GM21390 (cell line): ENCODE measurements at regions not wholly inside any gene's neighbourhood (a gene's known extent, or its start where the extent isn't known, plus 50 kb on each side); places are given as distances from the start of the nearest gene placed in this dataset.
"Not testable (repeated sequence)": the region's sequence is repeated elsewhere in the genome, so short reads cannot be mapped to it uniquely, and the experiment has no call there.

Experiments
- ATAC-seq: cut with Tn5 transposase; IDR thresholded peaks from one replicate; pipeline ENCODE4 v1.9.1; 2021; ENCODE audit not compliant: unreplicated experiment

GRCh38 chr10:81096558-81096957, 558.9 kb downstream of the SH2D4B start:
- ATAC-seq, result no peak

GRCh38 chr10:81101062-81101461, 563.4 kb downstream of the SH2D4B start:
- no peak for ATAC-seq

- no peak for ATAC-seq
Measured at GRCh38 chr10:81104494-81104893, 566.8 kb downstream of the SH2D4B start.

- peak; percentile 82 for ATAC-seq
Measured at GRCh38 chr10:81108516-81109199, 571.0 kb downstream of the SH2D4B start.

DNA sequence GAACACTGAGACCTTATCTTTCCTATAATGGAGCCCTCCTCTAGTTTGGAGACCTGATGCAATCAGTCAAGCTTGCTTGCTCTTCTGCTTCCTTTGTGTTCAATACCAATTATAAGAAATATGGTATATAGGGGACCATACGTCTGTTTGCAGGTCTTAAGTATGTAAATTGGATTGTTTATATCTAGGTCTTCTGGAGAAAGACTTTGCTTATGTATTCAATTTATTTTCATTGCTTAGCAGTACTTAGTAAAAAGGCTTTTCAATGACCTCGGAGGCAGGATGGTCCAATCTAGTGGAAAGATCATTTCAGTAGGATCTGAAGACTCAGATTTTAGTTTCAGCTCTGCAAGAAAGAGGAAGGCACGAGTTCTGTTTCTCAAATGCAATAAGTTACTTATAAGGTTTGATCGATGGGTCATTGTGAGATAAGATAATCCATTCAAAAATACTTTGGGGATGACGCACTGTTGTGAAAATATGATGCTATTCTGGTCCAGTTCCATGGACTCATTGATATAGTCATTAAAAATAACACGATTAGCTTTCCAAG, 571.6 kb downstream of the SH2D4B start:
- peak; percentile 28 for ATAC-seq

DNA sequence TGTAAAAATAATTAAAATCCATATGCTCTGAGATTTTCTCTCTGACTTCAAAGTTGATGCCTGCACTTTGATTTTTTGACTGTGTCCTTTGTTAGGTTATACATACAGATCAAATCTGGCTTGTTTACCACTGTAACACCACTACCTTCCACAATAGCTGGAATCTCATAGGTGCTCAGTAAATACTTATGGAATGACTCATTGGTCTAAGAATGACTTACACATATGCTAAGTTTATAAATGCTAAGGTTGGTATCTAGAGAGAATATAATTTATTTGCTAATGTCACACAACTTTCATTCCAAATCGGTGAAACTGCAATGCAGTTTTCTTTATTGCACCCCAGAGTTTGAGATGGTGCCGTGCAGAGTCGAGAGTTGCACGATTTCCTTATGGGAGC, 578.5 kb downstream of the SH2D4B start:
- ATAC-seq, result no peak

DNA sequence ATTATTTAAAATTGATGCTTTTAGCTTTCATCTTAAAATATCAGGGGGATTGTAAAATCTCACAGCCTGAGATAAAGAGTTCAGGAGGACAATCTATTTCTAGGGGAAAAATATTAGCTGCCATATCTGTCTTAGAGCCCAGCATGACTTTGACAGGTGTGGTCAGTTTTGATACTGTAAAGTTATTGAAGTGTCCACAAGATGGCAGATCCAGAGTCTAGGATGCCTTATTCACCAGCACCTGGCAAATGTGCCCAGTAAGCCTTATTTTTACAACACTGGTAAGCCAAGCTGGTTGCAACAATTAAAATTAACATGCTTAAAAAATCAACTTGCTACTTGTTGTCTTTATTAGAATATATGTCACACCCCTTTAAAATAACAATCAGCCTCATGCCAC, 579.3 kb downstream of the SH2D4B start:
- ATAC-seq, result no peak

GRCh38 chr10:81127931-81128330, 590.2 kb downstream of the SH2D4B start:
- no peak for ATAC-seq

DNA sequence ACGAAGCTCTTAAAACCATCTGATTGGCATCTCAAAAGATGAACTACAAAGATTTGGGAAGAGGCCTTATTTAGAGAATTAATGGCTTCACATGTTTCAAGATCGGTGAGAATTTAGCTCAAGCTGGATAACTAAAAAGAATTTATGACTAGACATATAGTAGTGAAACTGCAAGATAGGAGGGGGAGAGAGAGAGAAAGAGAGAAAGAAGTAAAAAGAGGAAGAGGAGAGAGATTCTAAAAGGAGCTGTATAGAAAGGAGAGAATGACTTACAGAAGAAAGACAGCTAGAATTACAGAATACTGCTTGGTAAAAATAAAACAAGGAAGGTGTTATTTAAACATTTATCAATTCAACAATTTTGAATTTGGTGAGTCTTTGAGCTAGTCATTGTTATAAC, 592.3 kb downstream of the SH2D4B start:
- ATAC-seq, result no peak

GRCh38 chr10:81135851-81136250, 598.1 kb downstream of the SH2D4B start:
- peak; percentile 96 for ATAC-seq

- peak; percentile 36 for ATAC-seq
Measured at GRCh38 chr10:81136261-81136660, 598.6 kb downstream of the SH2D4B start.

DNA sequence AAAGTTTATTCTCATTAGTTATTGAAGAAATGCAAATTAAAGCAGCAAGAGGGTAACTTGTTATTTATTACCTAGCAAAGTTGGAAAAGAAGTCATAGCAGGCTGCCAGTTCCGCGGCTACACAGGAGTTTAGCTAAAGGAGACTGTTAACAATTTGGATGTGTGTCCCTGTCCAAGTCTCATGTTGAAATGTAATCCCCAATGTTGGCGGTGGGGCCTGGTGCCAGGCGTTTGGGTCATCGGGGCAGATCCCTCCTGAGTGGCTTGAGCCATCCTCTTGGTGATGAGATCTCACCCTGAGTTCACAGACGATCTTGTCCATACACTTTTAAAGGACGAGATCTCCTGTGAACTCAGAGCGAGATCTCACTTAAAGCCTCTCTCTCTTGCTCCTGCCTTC, 608.3 kb downstream of the SH2D4B start:
- no peak for ATAC-seq

GRCh38 chr10:81146436-81146835, 608.7 kb downstream of the SH2D4B start:
- no peak for ATAC-seq

DNA sequence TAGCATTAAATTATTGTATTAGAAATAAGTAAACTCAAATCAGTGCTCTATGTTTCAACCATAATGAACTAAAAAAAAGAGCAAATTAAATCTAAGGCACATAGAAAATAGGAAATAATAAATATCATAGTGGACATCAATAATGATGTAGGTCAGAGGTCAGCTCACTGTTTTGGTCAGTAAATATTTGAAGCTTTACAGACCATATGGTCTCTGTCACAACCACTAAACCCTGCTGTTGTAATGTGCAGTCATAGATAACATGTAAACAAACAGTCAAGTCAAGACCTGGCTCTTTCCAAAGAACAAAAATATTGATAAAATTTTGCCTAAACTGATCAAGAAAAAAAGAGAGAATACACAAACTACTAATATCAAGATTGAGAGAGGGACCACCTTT, 615.0 kb downstream of the SH2D4B start:
- no peak for ATAC-seq

GRCh38 chr10:81157681-81158080, 620.0 kb downstream of the SH2D4B start:
- no peak for ATAC-seq

GRCh38 chr10:81177651-81178244, 640.0 kb downstream of the SH2D4B start:
- ATAC-seq, result no peak

GRCh38 chr10:81179324-81179723, 641.6 kb downstream of the SH2D4B start:
- ATAC-seq, result no peak

GRCh38 chr10:81179805-81180452, 642.2 kb downstream of the SH2D4B start:
- ATAC-seq, result no peak

DNA sequence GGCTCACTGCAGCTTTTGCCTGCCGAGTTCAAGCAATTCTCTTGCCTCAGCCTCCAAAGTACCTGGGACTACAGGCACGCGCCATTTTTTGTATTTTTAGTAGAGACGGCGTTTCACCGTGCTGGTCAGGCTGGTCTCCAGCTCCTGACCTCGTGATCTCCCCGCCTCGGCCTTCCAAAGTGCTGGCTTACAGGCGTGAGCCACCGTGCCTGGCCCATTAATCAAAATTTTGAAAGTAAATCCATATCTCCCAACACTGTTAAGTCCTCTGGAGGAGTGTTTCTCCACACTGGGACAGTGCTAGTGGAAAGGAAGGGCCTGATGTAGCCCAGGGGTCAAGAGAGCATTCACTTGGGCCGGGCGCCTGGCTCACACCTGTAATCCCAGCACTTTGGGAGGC, 644.6 kb downstream of the SH2D4B start:
- no peak for ATAC-seq

- ATAC-seq, result no peak
Measured at GRCh38 chr10:81192221-81192788, 654.6 kb downstream of the SH2D4B start.

GRCh38 chr10:81200801-81201200, 663.1 kb downstream of the SH2D4B start:
- no peak for ATAC-seq

GRCh38 chr10:81207359-81207758, 667.6 kb upstream of the NRG3 start:
- ATAC-seq, result not testable (repeated sequence)
